ENCODE measurements at regions not wholly inside any gene's neighbourhood (a gene's known extent, or its start where the extent isn't known, plus 50 kb on each side); places are given as distances from the start of the nearest gene placed in this dataset.

GRCh38 chr10:128599538-128599937, 473.3 kb upstream of the MKI67 start (continued):
- TF ChIP-seq, protein P1, sequence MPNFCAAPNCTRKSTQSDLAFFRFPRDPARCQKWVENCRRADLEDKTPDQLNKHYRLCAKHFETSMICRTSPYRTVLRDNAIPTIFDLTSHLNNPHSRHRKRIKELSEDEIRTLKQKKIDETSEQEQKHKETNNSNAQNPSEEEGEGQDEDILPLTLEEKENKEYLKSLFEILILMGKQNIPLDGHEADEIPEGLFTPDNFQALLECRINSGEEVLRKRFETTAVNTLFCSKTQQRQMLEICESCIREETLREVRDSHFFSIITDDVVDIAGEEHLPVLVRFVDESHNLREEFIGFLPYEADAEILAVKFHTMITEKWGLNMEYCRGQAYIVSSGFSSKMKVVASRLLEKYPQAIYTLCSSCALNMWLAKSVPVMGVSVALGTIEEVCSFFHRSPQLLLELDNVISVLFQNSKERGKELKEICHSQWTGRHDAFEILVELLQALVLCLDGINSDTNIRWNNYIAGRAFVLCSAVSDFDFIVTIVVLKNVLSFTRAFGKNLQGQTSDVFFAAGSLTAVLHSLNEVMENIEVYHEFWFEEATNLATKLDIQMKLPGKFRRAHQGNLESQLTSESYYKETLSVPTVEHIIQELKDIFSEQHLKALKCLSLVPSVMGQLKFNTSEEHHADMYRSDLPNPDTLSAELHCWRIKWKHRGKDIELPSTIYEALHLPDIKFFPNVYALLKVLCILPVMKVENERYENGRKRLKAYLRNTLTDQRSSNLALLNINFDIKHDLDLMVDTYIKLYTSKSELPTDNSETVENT (CRISPR knock-in tag; IDR thresholded peaks at IDR 0.05) = no peak
- TF ChIP-seq, protein P2, sequence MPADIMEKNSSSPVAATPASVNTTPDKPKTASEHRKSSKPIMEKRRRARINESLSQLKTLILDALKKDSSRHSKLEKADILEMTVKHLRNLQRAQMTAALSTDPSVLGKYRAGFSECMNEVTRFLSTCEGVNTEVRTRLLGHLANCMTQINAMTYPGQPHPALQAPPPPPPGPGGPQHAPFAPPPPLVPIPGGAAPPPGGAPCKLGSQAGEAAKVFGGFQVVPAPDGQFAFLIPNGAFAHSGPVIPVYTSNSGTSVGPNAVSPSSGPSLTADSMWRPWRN (IDR thresholded peaks at IDR 0.05; ENCODE audit: low read depth) = peak; percentile 17; the same call in 1 of the 2 replicates
- TF ChIP-seq NFE2L1 (tag; IDR thresholded peaks at IDR 0.05; ENCODE audit: borderline replicate concordance, low read depth) (no peak), U2AF1 (optimal IDR thresholded peaks at IDR 0.05; ENCODE audit: low read depth, low read length) (no peak), BCL6 (CRISPR knock-in tag; IDR thresholded peaks at IDR 0.05) (no peak), TAF15 (IDR thresholded peaks at IDR 0.05; ENCODE audit: low read depth, low read length) (no peak), ZNF584 (CRISPR knock-in tag; IDR thresholded peaks at IDR 0.05; ENCODE audit: low read depth) (no peak), ZNF165 (CRISPR knock-in tag; IDR thresholded peaks at IDR 0.05; ENCODE audit: borderline replicate concordance) (no peak), SLC30A9 (CRISPR knock-in tag; IDR thresholded peaks at IDR 0.05) (no peak), ZNF239 (CRISPR knock-in tag; IDR thresholded peaks at IDR 0.05) (no peak), DDX20 (tag; IDR thresholded peaks at IDR 0.05; ENCODE audit: low read depth) (no peak), ZNF644 (tag; IDR thresholded peaks at IDR 0.05; ENCODE audit: low read depth) (no peak), MXD1 (CRISPR knock-in tag; IDR thresholded peaks at IDR 0.05; ENCODE audit: borderline replicate concordance, poor library complexity, severe bottlenecking) (no peak), GATA2 (CRISPR knock-in tag; IDR thresholded peaks at IDR 0.05) (peak; percentile 78), ZKSCAN1 (IDR thresholded peaks at IDR 0.05; ENCODE audit: low read depth, low read length) (no peak), CBX5 (IDR thresholded peaks at IDR 0.05; ENCODE audit: borderline replicate concordance, low read depth) (no peak), BRD4 (IDR thresholded peaks at IDR 0.05) (no peak)
- TF ChIP-seq, protein P3, sequence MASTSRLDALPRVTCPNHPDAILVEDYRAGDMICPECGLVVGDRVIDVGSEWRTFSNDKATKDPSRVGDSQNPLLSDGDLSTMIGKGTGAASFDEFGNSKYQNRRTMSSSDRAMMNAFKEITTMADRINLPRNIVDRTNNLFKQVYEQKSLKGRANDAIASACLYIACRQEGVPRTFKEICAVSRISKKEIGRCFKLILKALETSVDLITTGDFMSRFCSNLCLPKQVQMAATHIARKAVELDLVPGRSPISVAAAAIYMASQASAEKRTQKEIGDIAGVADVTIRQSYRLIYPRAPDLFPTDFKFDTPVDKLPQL (IDR thresholded peaks at IDR 0.05; ENCODE audit: extremely low read depth, insufficient read length) = no peak
- TF ChIP-seq, protein P4, sequence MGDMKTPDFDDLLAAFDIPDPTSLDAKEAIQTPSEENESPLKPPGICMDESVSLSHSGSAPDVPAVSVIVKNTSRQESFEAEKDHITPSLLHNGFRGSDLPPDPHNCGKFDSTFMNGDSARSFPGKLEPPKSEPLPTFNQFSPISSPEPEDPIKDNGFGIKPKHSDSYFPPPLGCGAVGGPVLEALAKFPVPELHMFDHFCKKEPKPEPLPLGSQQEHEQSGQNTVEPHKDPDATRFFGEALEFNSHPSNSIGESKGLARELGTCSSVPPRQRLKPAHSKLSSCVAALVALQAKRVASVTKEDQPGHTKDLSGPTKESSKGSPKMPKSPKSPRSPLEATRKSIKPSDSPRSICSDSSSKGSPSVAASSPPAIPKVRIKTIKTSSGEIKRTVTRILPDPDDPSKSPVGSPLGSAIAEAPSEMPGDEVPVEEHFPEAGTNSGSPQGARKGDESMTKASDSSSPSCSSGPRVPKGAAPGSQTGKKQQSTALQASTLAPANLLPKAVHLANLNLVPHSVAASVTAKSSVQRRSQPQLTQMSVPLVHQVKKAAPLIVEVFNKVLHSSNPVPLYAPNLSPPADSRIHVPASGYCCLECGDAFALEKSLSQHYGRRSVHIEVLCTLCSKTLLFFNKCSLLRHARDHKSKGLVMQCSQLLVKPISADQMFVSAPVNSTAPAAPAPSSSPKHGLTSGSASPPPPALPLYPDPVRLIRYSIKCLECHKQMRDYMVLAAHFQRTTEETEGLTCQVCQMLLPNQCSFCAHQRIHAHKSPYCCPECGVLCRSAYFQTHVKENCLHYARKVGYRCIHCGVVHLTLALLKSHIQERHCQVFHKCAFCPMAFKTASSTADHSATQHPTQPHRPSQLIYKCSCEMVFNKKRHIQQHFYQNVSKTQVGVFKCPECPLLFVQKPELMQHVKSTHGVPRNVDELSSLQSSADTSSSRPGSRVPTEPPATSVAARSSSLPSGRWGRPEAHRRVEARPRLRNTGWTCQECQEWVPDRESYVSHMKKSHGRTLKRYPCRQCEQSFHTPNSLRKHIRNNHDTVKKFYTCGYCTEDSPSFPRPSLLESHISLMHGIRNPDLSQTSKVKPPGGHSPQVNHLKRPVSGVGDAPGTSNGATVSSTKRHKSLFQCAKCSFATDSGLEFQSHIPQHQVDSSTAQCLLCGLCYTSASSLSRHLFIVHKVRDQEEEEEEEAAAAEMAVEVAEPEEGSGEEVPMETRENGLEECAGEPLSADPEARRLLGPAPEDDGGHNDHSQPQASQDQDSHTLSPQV (IDR thresholded peaks at IDR 0.05) = no peak
- TF ChIP-seq, protein P5, sequence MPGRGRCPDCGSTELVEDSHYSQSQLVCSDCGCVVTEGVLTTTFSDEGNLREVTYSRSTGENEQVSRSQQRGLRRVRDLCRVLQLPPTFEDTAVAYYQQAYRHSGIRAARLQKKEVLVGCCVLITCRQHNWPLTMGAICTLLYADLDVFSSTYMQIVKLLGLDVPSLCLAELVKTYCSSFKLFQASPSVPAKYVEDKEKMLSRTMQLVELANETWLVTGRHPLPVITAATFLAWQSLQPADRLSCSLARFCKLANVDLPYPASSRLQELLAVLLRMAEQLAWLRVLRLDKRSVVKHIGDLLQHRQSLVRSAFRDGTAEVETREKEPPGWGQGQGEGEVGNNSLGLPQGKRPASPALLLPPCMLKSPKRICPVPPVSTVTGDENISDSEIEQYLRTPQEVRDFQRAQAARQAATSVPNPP (IDR thresholded peaks at IDR 0.05; ENCODE audit: borderline replicate concordance, insufficient read depth, insufficient read length) = no peak

Data from K562 (cell line).